ENCODE measurements at regions not wholly inside any gene's neighbourhood (a gene's known extent, or its start where the extent isn't known, plus 50 kb on each side); places are given as distances from the start of the nearest gene placed in this dataset.

GRCh38 chr10:121240556-121240955 is 357.7 kb downstream of the FGFR2 start:
- TF ChIP-seq CTCF (IDR thresholded peaks at IDR 0.05; ENCODE audit: insufficient read depth, low read depth, low read length, missing control alignments) = no peak
- no peak overlapping the region for H3K4me3 ChIP-seq (ENCODE audit: low read depth, low read length)
- no peak for DNase-seq (ENCODE audit: low read depth)

GRCh38 chr10:121241337-121241736 is 356.9 kb downstream of the FGFR2 start:
- DNase-seq (ENCODE audit: low read depth) = no peak
- no peak for TF ChIP-seq CTCF (IDR thresholded peaks at IDR 0.05; ENCODE audit: insufficient read depth, low read depth, low read length, missing control alignments)
- no peak overlapping the region for H3K4me3 ChIP-seq (ENCODE audit: low read depth, low read length)

- DNase-seq (ENCODE audit: low read depth) = no peak
- no peak overlapping the region for H3K4me3 ChIP-seq (ENCODE audit: low read depth, low read length)
- no peak for TF ChIP-seq CTCF (IDR thresholded peaks at IDR 0.05; ENCODE audit: insufficient read depth, low read depth, low read length, missing control alignments)
Measured at GRCh38 chr10:121242741-121243608, 355.3 kb downstream of the FGFR2 start.

DNA sequence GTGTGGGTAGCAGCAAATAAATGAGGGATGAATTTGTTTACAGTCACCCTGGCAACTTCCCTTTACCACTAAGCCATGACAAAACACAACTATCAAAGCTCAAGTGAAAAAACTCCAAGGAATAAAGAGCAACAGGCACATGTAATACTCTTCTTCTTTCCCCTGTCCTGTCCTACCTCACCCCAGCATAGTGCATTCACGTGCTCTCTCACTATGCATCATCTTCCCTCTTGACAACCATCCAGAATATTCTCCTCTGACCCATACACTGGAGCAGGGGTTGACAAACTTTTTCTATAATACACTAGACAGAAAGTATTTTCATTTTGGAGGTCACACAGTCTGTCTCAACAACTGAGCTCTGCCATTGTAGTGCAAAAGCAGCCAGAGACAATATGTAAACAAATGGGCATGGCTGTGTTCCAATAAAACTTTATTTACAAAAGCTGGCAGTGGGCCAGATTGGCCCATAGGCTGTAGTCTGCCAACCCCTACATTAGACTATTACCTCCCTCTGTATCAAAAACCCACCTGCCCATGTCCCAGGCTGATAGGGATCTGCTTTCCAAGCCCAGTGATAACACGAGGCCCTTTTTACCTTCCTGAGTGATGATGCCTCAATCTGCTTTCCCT is 354.5 kb downstream of the FGFR2 start:
- H3K4me3 ChIP-seq (ENCODE audit: low read depth, low read length) = no peak overlapping the region
- no peak for TF ChIP-seq CTCF (IDR thresholded peaks at IDR 0.05; ENCODE audit: insufficient read depth, low read depth, low read length, missing control alignments)
- no peak for DNase-seq (ENCODE audit: low read depth)

DNA sequence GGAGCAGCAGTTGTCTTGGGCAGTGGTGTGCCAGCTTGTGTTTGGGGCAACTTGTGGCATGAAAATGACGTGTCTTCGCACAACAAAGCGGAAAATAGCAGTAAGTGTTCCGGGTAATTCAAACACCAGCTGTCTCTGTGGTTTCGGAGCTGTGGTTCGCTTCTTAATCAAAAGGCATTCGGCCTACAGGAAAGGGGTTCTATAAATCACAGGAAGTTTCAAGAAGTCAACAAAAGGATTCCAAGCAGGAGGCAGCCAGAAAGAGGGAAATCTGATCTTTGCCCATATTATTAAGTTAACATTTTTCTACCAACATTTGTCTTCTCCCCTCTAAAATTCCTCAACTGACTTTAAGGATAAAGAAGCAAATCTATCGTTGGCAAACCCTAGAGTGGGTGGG is 353.4 kb downstream of the FGFR2 start:
- no peak for TF ChIP-seq CTCF (IDR thresholded peaks at IDR 0.05; ENCODE audit: insufficient read depth, low read depth, low read length, missing control alignments)
- no peak overlapping the region for H3K4me3 ChIP-seq (ENCODE audit: low read depth, low read length)
- no peak for DNase-seq (ENCODE audit: low read depth)

- H3K4me3 ChIP-seq (ENCODE audit: low read depth, low read length) = no peak overlapping the region
- DNase-seq (ENCODE audit: low read depth) = no peak
- TF ChIP-seq CTCF (IDR thresholded peaks at IDR 0.05; ENCODE audit: insufficient read depth, low read depth, low read length, missing control alignments) = no peak
Measured at GRCh38 chr10:121245754-121246153, 352.5 kb downstream of the FGFR2 start.

All from GM12865 (cell line).